SK-N-SH (cell line): ENCODE measurements at regions not wholly inside any gene's neighbourhood (a gene's known extent, or its start where the extent isn't known, plus 50 kb on each side); places are given as distances from the start of the nearest gene placed in this dataset.

Experiments used
- CTCF ChIA-PET: fragments of 300-600, 350-600 bp; formaldehyde crosslinking; extraction: SDS; loops from one replicate; lab custom pipeline; 2021; lab: Yijun Ruan, JAX
- POLR2A ChIA-PET: fragments of 350-600 bp; sonication (Branson Sonifier 250); formaldehyde crosslinking; extraction: SDS; loops from one replicate; lab custom pipeline; 2020; ENCODE audit warnings: antibody characterized with exemption, inconsistent platforms; lab: Yijun Ruan, JAX
- DNase-seq: peaks from one replicate; pipeline ENCODE4 v3.0.0; 2012
- H2AFZ ChIP-seq: fragments of 200-600 bp; sonication (generic); 2 replicates; pipeline ENCODE4 v1.8.1; 2016; ENCODE audit warnings: antibody characterized with exemption, mild to moderate bottlenecking, low read depth
- H3F3A ChIP-seq: fragments of 200-600 bp; sonication (generic); replicated peaks from 2 replicates; pipeline ENCODE3; 2016; ENCODE audit warnings: antibody characterized with exemption, mild to moderate bottlenecking; ENCODE audit not compliant: insufficient read depth
- H3K27ac ChIP-seq, 2 experiments: fragments of 200-500 bp in 1 of 2; fragments of 200-600 bp in 1 of 2; sonication (Bioruptor generic) in 1 of 2; sonication (generic), shearing (Covaris generic) in 1 of 2; 2 replicates each; pipeline versions ENCODE4 v1.5.1 to v1.6.1; 2014 to 2016; ENCODE audit warnings: low read depth in 2 of 2, inconsistent platforms in 1 of 2, low read length in 1 of 2, mild to moderate bottlenecking in 1 of 2, mixed read lengths in 1 of 2
- H3K27me3 ChIP-seq: fragments of 200-600 bp; sonication (generic), shearing (Covaris generic); 2 replicates; pipeline ENCODE4 v1.6.1; 2016; ENCODE audit warnings: mixed run types; ENCODE audit not compliant: insufficient read depth
- H3K36me3 ChIP-seq, 2 experiments: fragments of 200-500 bp in 1 of 2; fragments of 200-600 bp in 1 of 2; sonication (Bioruptor generic) in 1 of 2; sonication (generic) in 1 of 2; replicated peaks in 1 of 2; 2 replicates each; pipeline versions ENCODE3 to v1.5.1; 2014 to 2016; ENCODE audit warnings: low read length in 1 of 2, mild to moderate bottlenecking in 1 of 2; ENCODE audit not compliant: insufficient read depth in 2 of 2, control insufficient read depth in 1 of 2
- H3K4me1 ChIP-seq, 2 experiments: fragments of 200-500 bp in 1 of 2; fragments of 200-600 bp in 1 of 2; sonication (Bioruptor generic) in 1 of 2; sonication (generic), shearing (Covaris generic) in 1 of 2; 2 replicates each; pipeline versions ENCODE4 v1.5.1 to v1.6.1; 2014 to 2016; ENCODE audit warnings: low read depth in 1 of 2, low read length in 1 of 2, mixed run types in 1 of 2; ENCODE audit not compliant: insufficient read depth in 2 of 2, control insufficient read depth in 1 of 2
- H3K4me2 ChIP-seq: fragments of 200-600 bp; sonication (generic), shearing (Covaris generic); 2 replicates; pipeline ENCODE4 v1.6.1; 2017; ENCODE audit warnings: mixed run types
- H3K4me3 ChIP-seq, 2 experiments: fragments of 200-500 bp in 1 of 2; fragments of 200-600 bp in 1 of 2; sonication (Bioruptor generic) in 1 of 2; sonication (generic), shearing (Covaris generic) in 1 of 2; 2 replicates each; pipeline versions ENCODE4 v1.5.1 to v1.8.1; 2014 to 2016; ENCODE audit warnings: low read depth in 2 of 2, inconsistent platforms in 1 of 2, low read length in 1 of 2, mild to moderate bottlenecking in 1 of 2, mixed read lengths in 1 of 2, moderate library complexity in 1 of 2
- H3K79me2 ChIP-seq: fragments of 200-600 bp; sonication (generic); 2 replicates; pipeline ENCODE4 v1.8.1; 2017; ENCODE audit warnings: mild to moderate bottlenecking; ENCODE audit not compliant: insufficient read depth
- H3K9ac ChIP-seq: fragments of 200-600 bp; sonication (generic); 2 replicates; pipeline ENCODE4 v1.6.1; 2017; ENCODE audit warnings: mixed run types
- H3K9me2 ChIP-seq: fragments of 200-600 bp; sonication (generic); 2 replicates; pipeline ENCODE4 v1.6.1; 2017; ENCODE audit warnings: mixed run types
- H3K9me3 ChIP-seq: fragments of 200-600 bp; sonication (generic); 2 replicates; pipeline ENCODE4 v1.6.1; 2017; ENCODE audit warnings: mixed run types, mild to moderate bottlenecking, moderate library complexity
- H4K20me1 ChIP-seq: fragments of 200-600 bp; sonication (generic); 2 replicates; pipeline ENCODE4 v1.6.1; 2017; ENCODE audit warnings: mild to moderate bottlenecking, mixed run types; ENCODE audit not compliant: insufficient read depth
- CTCF ChIP-seq: fragments of 200-600 bp; sonication (generic); IDR thresholded peaks from 2 replicates; pipeline ENCODE4 v1.6.1; 2017; ENCODE audit warnings: antibody characterized with exemption, mild to moderate bottlenecking, moderate library complexity
- FOXM1 ChIP-seq: IDR thresholded peaks from 2 replicates; pipeline ENCODE4 v1.4.0; 2012; ENCODE audit warnings: low read depth, mild to moderate bottlenecking
- GABPA ChIP-seq: IDR thresholded peaks from 2 replicates; pipeline ENCODE4 v1.4.0; 2012; ENCODE audit warnings: low read depth, mild to moderate bottlenecking
- MAX ChIP-seq: IDR thresholded peaks from 2 replicates; pipeline ENCODE4 v1.4.0; 2012; ENCODE audit warnings: low read depth
- MEF2A ChIP-seq: IDR thresholded peaks from 2 replicates; pipeline ENCODE4 v1.4.0; 2012; ENCODE audit warnings: low read depth, borderline replicate concordance
- MXI1 ChIP-seq: IDR thresholded peaks from 2 replicates; pipeline ENCODE4 v1.6.1; 2012; ENCODE audit warnings: mild to moderate bottlenecking, low read depth, low read length, improper control_type of control experiment
- NFIC ChIP-seq: IDR thresholded peaks from 2 replicates; pipeline ENCODE4 v1.4.0; 2012; ENCODE audit warnings: borderline replicate concordance
- NRF1 ChIP-seq: IDR thresholded peaks from 2 replicates; pipeline ENCODE4 v1.6.1; 2012; ENCODE audit warnings: low read depth, mild to moderate bottlenecking, low read length
- PBX3 ChIP-seq: IDR thresholded peaks from 2 replicates; pipeline ENCODE4; 2012
- RCOR1 ChIP-seq: fragments of 150-350 bp; IDR thresholded peaks from 2 replicates; pipeline ENCODE4 v1.6.1; 2017; ENCODE audit warnings: antibody characterized with exemption, low read length
- REST ChIP-seq: IDR thresholded peaks from 2 replicates; pipeline ENCODE4 v1.6.1; 2012; ENCODE audit warnings: mild to moderate bottlenecking, low read depth, low read length, moderate library complexity
- RFX5 ChIP-seq: IDR thresholded peaks from 2 replicates; pipeline ENCODE4 v1.6.1; 2012; ENCODE audit warnings: mild to moderate bottlenecking, improper control_type of control experiment, low read length
- SIN3A ChIP-seq: IDR thresholded peaks from 2 replicates; pipeline ENCODE4 v1.6.1; 2012; ENCODE audit warnings: low read depth, mild to moderate bottlenecking, low read length, moderate library complexity, borderline replicate concordance
- SMC3 ChIP-seq: IDR thresholded peaks from 2 replicates; pipeline ENCODE4 v1.6.1; 2012; ENCODE audit warnings: low read depth, low read length, improper control_type of control experiment
- USF2 ChIP-seq: fragments of 150-350 bp; IDR thresholded peaks from 2 replicates; pipeline ENCODE4 v1.6.1; 2017; ENCODE audit warnings: antibody characterized with exemption, low read length, low read depth, borderline replicate concordance
- WGBS: methylation state at CpG from one replicate; pipeline ENCODE4 v1.1.6; 2017; ENCODE audit warnings: low lambda C conversion rate; 5-methylcytosine and 5-hydroxymethylcytosine counted together

GRCh38 chr2:60358476-60358875, 195.0 kb downstream of the BCL11A start:
- Histone ChIP-seq H3K4me2 (no peak overlapping the region), H4K20me1 (no peaks in the 10 kb centered on the region), H3K4me1 (no peaks in the 10 kb centered on the region), H3K9me3 (no peaks in the 10 kb centered on the region), H3K4me3 (no peak overlapping the region), H3K79me2 (no peaks in the 10 kb centered on the region), H3F3A (no peaks in the 10 kb centered on the region), H3K9ac (no peak overlapping the region), H3K27me3 (no peaks in the 10 kb centered on the region), H3K9me2 (no peaks in the 10 kb centered on the region), H2AFZ (no peak overlapping the region), H3K36me3 (no peaks in the 10 kb centered on the region), H3K27ac (no peak overlapping the region)
- POLR2A ChIA-PET, result no interaction called here
- 65% methylated on average over 3 of the region's 4 CpGs for WGBS
- TF ChIP-seq GABPA (no peak), MAX (no peak), USF2 (no peak), CTCF (no peak), REST (no peak), MEF2A (no peak), SIN3A (no peak), RCOR1 (no peak), FOXM1 (no peak), RFX5 (no peak), SMC3 (no peak), MXI1 (no peak), PBX3 (no peak), NFIC (no peak), NRF1 (no peak)
- CTCF ChIA-PET, result interaction anchor here (0.6 to 0.9 kb wide), 2 partner anchors 9 to 712 kb away, joined by 3 to 4 read pairs; no protein-coding TSS in a partner anchor
- DNase-seq, result no peak
